GM12891 (cell line): ENCODE measurements at regions not wholly inside any gene's neighbourhood (a gene's known extent, or its start where the extent isn't known, plus 50 kb on each side); places are given as distances from the start of the nearest gene placed in this dataset.

Source experiments
- PAX5 ChIP-seq: IDR thresholded peaks from 2 replicates; pipeline ENCODE4 v1.6.1; 2011; ENCODE audit warnings: low read length, moderate library complexity, mild to moderate bottlenecking; ENCODE audit not compliant: insufficient read depth, severe bottlenecking
- POLR2A ChIP-seq: IDR thresholded peaks from 2 replicates; pipeline ENCODE4 v1.6.1; 2011; ENCODE audit warnings: low read depth, low read length, control low read depth
- POLR2AphosphoS5 ChIP-seq: IDR thresholded peaks from 2 replicates; pipeline ENCODE4 v1.6.1; 2011; ENCODE audit warnings: low read depth, low read length, control low read depth
- SPI1 ChIP-seq: IDR thresholded peaks from 2 replicates; pipeline ENCODE4 v1.6.1; 2011; ENCODE audit warnings: low read depth, low read length, control low read depth
- TAF1 ChIP-seq: IDR thresholded peaks from 2 replicates; pipeline ENCODE4 v1.6.1; 2011; ENCODE audit warnings: low read depth, low read length, control low read depth

DNA sequence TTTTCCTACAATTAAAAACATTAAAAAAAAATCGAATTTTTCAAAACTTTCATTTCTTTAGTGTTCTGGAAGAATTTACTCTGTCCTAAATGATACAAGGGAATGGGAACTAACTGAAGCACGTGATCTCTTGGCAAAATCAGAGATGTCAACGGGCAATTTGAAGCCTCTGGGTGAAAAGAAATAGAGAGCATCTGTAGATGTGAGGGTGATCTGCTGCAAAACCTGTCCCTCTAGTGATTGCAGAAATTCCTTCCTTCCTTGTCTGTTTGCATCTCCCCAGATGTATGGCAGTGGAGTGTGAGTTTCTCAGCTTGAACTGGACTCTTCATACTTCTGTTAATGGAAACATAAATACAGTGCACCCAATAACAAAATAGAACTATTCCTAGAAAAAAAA, 100.5 kb upstream of the S1PR1 start:
- no peak for TF ChIP-seq POLR2A
- TF ChIP-seq POLR2AphosphoS5: no peak
- no peak for TF ChIP-seq TAF1
- TF ChIP-seq PAX5: no peak
- TF ChIP-seq SPI1: no peak
